ENCODE measurements at regions not wholly inside any gene's neighbourhood (a gene's known extent, or its start where the extent isn't known, plus 50 kb on each side); places are given as distances from the start of the nearest gene placed in this dataset.

- no peak for TF ChIP-seq EZH2 (IDR thresholded peaks at IDR 0.05; ENCODE audit: low read depth)
- TF ChIP-seq, protein P1, sequence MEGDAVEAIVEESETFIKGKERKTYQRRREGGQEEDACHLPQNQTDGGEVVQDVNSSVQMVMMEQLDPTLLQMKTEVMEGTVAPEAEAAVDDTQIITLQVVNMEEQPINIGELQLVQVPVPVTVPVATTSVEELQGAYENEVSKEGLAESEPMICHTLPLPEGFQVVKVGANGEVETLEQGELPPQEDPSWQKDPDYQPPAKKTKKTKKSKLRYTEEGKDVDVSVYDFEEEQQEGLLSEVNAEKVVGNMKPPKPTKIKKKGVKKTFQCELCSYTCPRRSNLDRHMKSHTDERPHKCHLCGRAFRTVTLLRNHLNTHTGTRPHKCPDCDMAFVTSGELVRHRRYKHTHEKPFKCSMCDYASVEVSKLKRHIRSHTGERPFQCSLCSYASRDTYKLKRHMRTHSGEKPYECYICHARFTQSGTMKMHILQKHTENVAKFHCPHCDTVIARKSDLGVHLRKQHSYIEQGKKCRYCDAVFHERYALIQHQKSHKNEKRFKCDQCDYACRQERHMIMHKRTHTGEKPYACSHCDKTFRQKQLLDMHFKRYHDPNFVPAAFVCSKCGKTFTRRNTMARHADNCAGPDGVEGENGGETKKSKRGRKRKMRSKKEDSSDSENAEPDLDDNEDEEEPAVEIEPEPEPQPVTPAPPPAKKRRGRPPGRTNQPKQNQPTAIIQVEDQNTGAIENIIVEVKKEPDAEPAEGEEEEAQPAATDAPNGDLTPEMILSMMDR (conservative IDR thresholded peaks at IDR 0.05) = no peak
These were observed 250.7 kb downstream of the KCTD12 start for GRCh38 chr13:76635232-76636230.
